Ovary (tissue), 7 donors: ENCODE measurements at regions not wholly inside any gene's neighbourhood (a gene's known extent, or its start where the extent isn't known, plus 50 kb on each side); places are given as distances from the start of the nearest gene placed in this dataset.

Experiments used
- DNase-seq, 5 donors: peaks; one replicate each; pipeline ENCODE4 v3.0.0-alpha.2; 2019 to 2020
- H3K27ac ChIP-seq, 2 donors: fragments of 200-600 bp; one replicate each; pipeline versions ENCODE4 v1.5.1 to v1.8.0; 2019 to 2022
- H3K27me3 ChIP-seq: fragments of 200-600 bp; one replicate; pipeline ENCODE4 v1.8.0; 2022
- H3K36me3 ChIP-seq: fragments of 200-600 bp; sonication (generic); one replicate; pipeline ENCODE4 v1.5.1; 2019
- H3K4me1 ChIP-seq: one replicate; pipeline ENCODE4 v1.8.1; 2013; ENCODE audit warnings: mild to moderate bottlenecking, moderate library complexity; ENCODE audit not compliant: insufficient read depth
- H3K4me3 ChIP-seq: fragments of 200-600 bp; sonication (generic); one replicate; pipeline ENCODE4 v1.5.1; 2017
- H3K9me3 ChIP-seq, 2 donors: fragments of 200-600 bp in 1 of 2; sonication (generic) in 1 of 2; one replicate each; pipeline versions ENCODE4 v1.5.1 to v1.8.1; 2013 to 2019; ENCODE audit warnings: mild to moderate bottlenecking in 1 of 2, moderate library complexity in 1 of 2
- CTCF ChIP-seq, 3 donors: fragments of 450-650 bp in 2 of 3; fragments of 200-600 bp in 1 of 3; IDR thresholded peaks; one replicate each; pipeline versions ENCODE4 v1.5.1 to v1.8.0; 2016 to 2022; ENCODE audit warnings: antibody characterized with exemption in 3 of 3, mild to moderate bottlenecking in 1 of 3
- EP300 ChIP-seq: sonication (generic); formaldehyde crosslinking; IDR thresholded peaks from one replicate; pipeline ENCODE4 v1.6.1; 2017; ENCODE audit warnings: antibody characterized with exemption
- POLR2A ChIP-seq: fragments of 450-650 bp; IDR thresholded peaks from one replicate; pipeline ENCODE4 v1.6.1; 2017; ENCODE audit warnings: antibody characterized with exemption, mild to moderate bottlenecking, moderate library complexity
- WGBS, 3 donors: extraction: QIAGEN DNeasy Blood & Tissue Kit in 1 of 3; methylation state at CpG; one replicate each; pipeline versions ENCODE4 v1.1.5 to v1.1.7; 2013 to 2017; 5-methylcytosine and 5-hydroxymethylcytosine counted together
- intact Hi-C, 4 donors: fragments of 100-400 bp; cut with DNase I; formaldehyde crosslinking; loops; one replicate each; pipeline versions ENCODE4 v1.11.0 to v1.15.1; 2022 to 2023
- donor health status: DM: no; HTN: no; CAD: no; lungs with moderate emphysema.
- donor health status: DM: no; HTN: no; CAD: no.
- donor health status: Bipolar disorder and iron deficiency.
- donor health status: DM: no; HTN: no; CAD: no.
- donor health status: DM: yes; HTN: yes; CAD: no.

GRCh38 chr9:135010921-135011320, 76.5 kb upstream of the OLFM1 start:
- Histone ChIP-seq H3K27me3 (no peaks in the 10 kb centered on the region), H3K4me3 (no peak overlapping the region), H3K4me1 (no peaks in the 10 kb centered on the region), H3K27ac (no peak overlapping the region), H3K36me3 (no peaks in the 10 kb centered on the region), H3K9me3 (no peaks in the 10 kb centered on the region)
- 83 to 88% (median 86%) methylated on average over 8 of the region's 8 CpGs for WGBS, 3 donors
- no peak for DNase-seq
- intact Hi-C loops = loop anchor here in 1 of 4 donors (10.0 kb wide), 1 partner anchor 64 kb away; no protein-coding TSS in a partner anchor
- TF ChIP-seq POLR2A (no peak), EP300 (no peak), CTCF (IDR thresholded peaks at IDR 0.05) (no peak)

GRCh38 chr9:135012166-135012565, 75.3 kb upstream of the OLFM1 start:
- TF ChIP-seq CTCF (IDR thresholded peaks at IDR 0.05) (no peak), EP300 (no peak), POLR2A (no peak)
- no peak for DNase-seq
- intact Hi-C loops = loop anchor here in 1 of 4 donors (10.0 kb wide), 1 partner anchor 63 kb away; no protein-coding TSS in a partner anchor
- Histone ChIP-seq H3K4me3 (no peak overlapping the region), H3K36me3 (no peaks in the 10 kb centered on the region), H3K27me3 (no peaks in the 10 kb centered on the region), H3K4me1 (no peaks in the 10 kb centered on the region), H3K9me3 (no peaks in the 10 kb centered on the region), H3K27ac (no peak overlapping the region)
- WGBS, 3 donors = 90 to 94% (median 94%) methylated on average over 5 of the region's 5 CpGs

GRCh38 chr9:135014311-135015010, 73.0 kb upstream of the OLFM1 start:
- H3K27ac ChIP-seq = no peak overlapping the region
- no peaks in the 10 kb centered on the region for H3K36me3 ChIP-seq
- TF ChIP-seq EP300 (no peak), CTCF (IDR thresholded peaks at IDR 0.05) (no peak), POLR2A (no peak)
- DNase-seq = no peak
- H3K4me1 ChIP-seq = no peaks in the 10 kb centered on the region
- H3K9me3 ChIP-seq = no peaks in the 10 kb centered on the region
- H3K4me3 ChIP-seq = no peak overlapping the region
- intact Hi-C loops = loop anchor here in 1 of 4 donors (10.0 kb wide), 1 partner anchor 60 kb away; no protein-coding TSS in a partner anchor
- H3K27me3 ChIP-seq = no peaks in the 10 kb centered on the region
- WGBS, 3 donors = 88 to 90% (median 90%) methylated on average over 24 of the region's 24 CpGs

- H3K36me3 ChIP-seq = no peaks in the 10 kb centered on the region
- H3K27me3 ChIP-seq = no peaks in the 10 kb centered on the region
- no peaks in the 10 kb centered on the region for H3K9me3 ChIP-seq
- H3K4me1 ChIP-seq = no peaks in the 10 kb centered on the region
- WGBS, 3 donors = 69 to 81% (median 73%) methylated on average over 13 of the region's 13 CpGs
- no peak overlapping the region for H3K4me3 ChIP-seq
- intact Hi-C loops = loop anchor here in 1 of 4 donors (10.0 kb wide), 1 partner anchor 60 kb away; no protein-coding TSS in a partner anchor
- H3K27ac ChIP-seq = no peak overlapping the region
- TF ChIP-seq EP300 = no peak
- no peak for TF ChIP-seq POLR2A
- TF ChIP-seq CTCF (IDR thresholded peaks at IDR 0.05) = no peak
- DNase-seq = no peak
Observed at GRCh38 chr9:135015096-135015495, 72.4 kb upstream of the OLFM1 start.
